PC-9 (cell line): ENCODE measurements at regions not wholly inside any gene's neighbourhood (a gene's known extent, or its start where the extent isn't known, plus 50 kb on each side); places are given as distances from the start of the nearest gene placed in this dataset.

Experiments used
- BruUV-seq: library from RNA; stranded (reverse); fragments of 400-500 nt; replicated peaks from 2 replicates; lab custom pipeline; 2021; lab: Mats Ljungman, UMichigan
- CTCF ChIA-PET: fragments of 300-600 bp; sonication (Branson Sonifier 250); formaldehyde crosslinking; loops from one replicate; lab custom pipeline; 2022; ENCODE audit warnings: antibody characterized with exemption; lab: Charles Lee
- POLR2A ChIA-PET: fragments of 300-600 bp; sonication (Branson Sonifier 250); formaldehyde crosslinking; loops from one replicate; lab custom pipeline; 2022; ENCODE audit warnings: antibody characterized with exemption; ENCODE audit not compliant: unreplicated experiment; lab: Charles Lee
- DNase-seq, 2 experiments: peaks; one replicate each; pipeline versions ENCODE4 v3.0.0 to v3.0.0-alpha.2; 2015 to 2022; ENCODE audit warnings: mixed read lengths in 1 of 2
- H2AFZ ChIP-seq: fragments of 200-600 bp; sonication (generic); 2 replicates; pipeline ENCODE4 v1.8.1; 2017; ENCODE audit warnings: antibody characterized with exemption
- H3F3A ChIP-seq: fragments of 200-600 bp; sonication (generic); 2 replicates; pipeline ENCODE4 v1.8.1; 2017; ENCODE audit warnings: antibody characterized with exemption, mild to moderate bottlenecking, low read depth; ENCODE audit not compliant: insufficient read depth
- H3K27ac ChIP-seq: fragments of 200-600 bp; sonication (generic); 2 replicates; pipeline ENCODE4 v1.6.1; 2016; ENCODE audit warnings: mixed run types
- H3K27me3 ChIP-seq: fragments of 200-600 bp; sonication (generic); 2 replicates; pipeline ENCODE4 v1.6.1; 2016; ENCODE audit warnings: low read depth, mixed run types; ENCODE audit not compliant: insufficient read depth
- H3K36me3 ChIP-seq: fragments of 200-600 bp; sonication (generic); 2 replicates; pipeline ENCODE4 v1.6.1; 2016; ENCODE audit warnings: low read depth, mixed run types
- H3K4me1 ChIP-seq: fragments of 200-600 bp; sonication (generic); replicated peaks from 2 replicates; pipeline ENCODE4 v1.6.1; 2016; ENCODE audit warnings: mixed run types; ENCODE audit not compliant: insufficient read depth
- H3K4me2 ChIP-seq: fragments of 200-600 bp; sonication (generic); 2 replicates; pipeline ENCODE4 v1.6.1; 2017; ENCODE audit warnings: mixed run types
- H3K4me3 ChIP-seq: fragments of 200-600 bp; sonication (generic); 2 replicates; pipeline ENCODE4 v1.6.1; 2016; ENCODE audit warnings: mixed run types
- H3K79me2 ChIP-seq: fragments of 200-600 bp; sonication (generic); 2 replicates; pipeline ENCODE4 v1.6.1; 2017; ENCODE audit warnings: low read depth, mixed run types
- H3K9me2 ChIP-seq: fragments of 200-600 bp; sonication (generic); 2 replicates; pipeline ENCODE4 v1.8.1; 2017; ENCODE audit warnings: mild to moderate bottlenecking; ENCODE audit not compliant: insufficient read depth
- H3K9me3 ChIP-seq: fragments of 200-600 bp; sonication (generic); 2 replicates; pipeline ENCODE4 v1.8.1; 2016; ENCODE audit warnings: low read depth; ENCODE audit not compliant: insufficient read depth
- H4K20me1 ChIP-seq: fragments of 200-600 bp; sonication (generic); 2 replicates; pipeline ENCODE4 v1.8.1; 2017; ENCODE audit not compliant: insufficient read depth
- EZH2 ChIP-seq: fragments of 200-600 bp; sonication (generic); IDR thresholded peaks from 2 replicates; pipeline ENCODE4 v1.8.0; 2017; ENCODE audit warnings: antibody characterized with exemption, low read depth
- intact Hi-C: fragments of 100-400 bp; cut with micrococcal nuclease; formaldehyde crosslinking; loops from one replicate; pipeline ENCODE4 v1.10.0; 2022; ENCODE audit not compliant: unreplicated experiment
- TF ChIP-seq, protein P1 (sequence below): fragments of 200-600 bp; sonication (generic); conservative IDR thresholded peaks from 2 replicates; pipeline ENCODE4 v1.6.1; 2017; ENCODE audit warnings: mixed run types, antibody characterized with exemption, mild to moderate bottlenecking, moderate library complexity

DNA sequence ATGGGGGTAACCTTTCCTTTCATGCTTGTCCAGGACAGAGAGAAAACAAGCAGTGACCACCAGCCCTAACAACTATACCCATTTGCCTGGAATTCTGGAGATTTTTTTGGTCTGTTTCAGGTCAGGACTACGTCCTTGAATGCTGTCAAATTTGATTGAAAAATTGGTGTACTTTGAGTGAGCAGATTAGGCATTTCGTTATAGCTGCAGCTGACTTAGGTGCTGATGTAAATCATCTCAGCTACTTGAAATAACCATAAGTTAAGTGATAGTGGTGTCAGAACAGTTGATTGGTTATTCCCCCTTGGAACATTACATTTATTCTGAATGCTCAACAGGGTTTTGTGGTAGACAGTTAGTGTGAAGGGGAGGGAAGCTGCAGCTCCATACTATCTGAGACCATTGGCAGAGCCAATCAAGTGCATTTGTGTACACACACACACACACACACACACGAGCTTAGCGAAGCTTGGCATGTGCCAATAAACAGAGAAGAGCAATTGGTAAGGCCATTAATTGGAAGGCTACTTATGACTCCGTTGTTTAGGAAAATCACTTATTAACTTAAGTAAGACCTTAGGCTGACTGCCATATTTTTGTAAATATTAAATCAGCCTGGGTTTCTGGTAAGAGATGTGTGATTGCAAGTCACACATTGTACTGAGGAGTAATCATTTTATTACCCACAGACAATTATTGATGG is 447.8 kb downstream of the MFSD1 start:
- no peak for DNase-seq
- ChIA-PET CTCF (interaction anchor here (0.6 kb wide), 1 partner anchor 477 kb away, joined by 5 read pairs; no protein-coding TSS in a partner anchor), POLR2A (no interaction called here)
- Histone ChIP-seq H3K27me3 (no peaks in the 10 kb centered on the region), H3K9me2 (no peaks in the 10 kb centered on the region), H3K36me3 (no peaks in the 10 kb centered on the region), H3K27ac (no peak overlapping the region), H3K4me1 (peaks cover 13% of the 10 kb centered on the region; the same call in 1 of the 2 replicates), H3K4me2 (no peak overlapping the region), H3F3A (no peaks in the 10 kb centered on the region), H4K20me1 (no peaks in the 10 kb centered on the region), H3K9me3 (peaks cover 8% of the 10 kb centered on the region; the same call in 1 of the 2 replicates), H3K79me2 (no peaks in the 10 kb centered on the region), H2AFZ (no peak overlapping the region), H3K4me3 (no peak overlapping the region)
- no TSS peak for BruUV-seq
- no peak for TF ChIP-seq EZH2
- TF ChIP-seq, protein P1, sequence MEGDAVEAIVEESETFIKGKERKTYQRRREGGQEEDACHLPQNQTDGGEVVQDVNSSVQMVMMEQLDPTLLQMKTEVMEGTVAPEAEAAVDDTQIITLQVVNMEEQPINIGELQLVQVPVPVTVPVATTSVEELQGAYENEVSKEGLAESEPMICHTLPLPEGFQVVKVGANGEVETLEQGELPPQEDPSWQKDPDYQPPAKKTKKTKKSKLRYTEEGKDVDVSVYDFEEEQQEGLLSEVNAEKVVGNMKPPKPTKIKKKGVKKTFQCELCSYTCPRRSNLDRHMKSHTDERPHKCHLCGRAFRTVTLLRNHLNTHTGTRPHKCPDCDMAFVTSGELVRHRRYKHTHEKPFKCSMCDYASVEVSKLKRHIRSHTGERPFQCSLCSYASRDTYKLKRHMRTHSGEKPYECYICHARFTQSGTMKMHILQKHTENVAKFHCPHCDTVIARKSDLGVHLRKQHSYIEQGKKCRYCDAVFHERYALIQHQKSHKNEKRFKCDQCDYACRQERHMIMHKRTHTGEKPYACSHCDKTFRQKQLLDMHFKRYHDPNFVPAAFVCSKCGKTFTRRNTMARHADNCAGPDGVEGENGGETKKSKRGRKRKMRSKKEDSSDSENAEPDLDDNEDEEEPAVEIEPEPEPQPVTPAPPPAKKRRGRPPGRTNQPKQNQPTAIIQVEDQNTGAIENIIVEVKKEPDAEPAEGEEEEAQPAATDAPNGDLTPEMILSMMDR, result no peak
- intact Hi-C loops, result loop anchor here (5.0 to 10.0 kb wide), 4 partner anchors 92 to 715 kb away; no protein-coding TSS in a partner anchor

DNA sequence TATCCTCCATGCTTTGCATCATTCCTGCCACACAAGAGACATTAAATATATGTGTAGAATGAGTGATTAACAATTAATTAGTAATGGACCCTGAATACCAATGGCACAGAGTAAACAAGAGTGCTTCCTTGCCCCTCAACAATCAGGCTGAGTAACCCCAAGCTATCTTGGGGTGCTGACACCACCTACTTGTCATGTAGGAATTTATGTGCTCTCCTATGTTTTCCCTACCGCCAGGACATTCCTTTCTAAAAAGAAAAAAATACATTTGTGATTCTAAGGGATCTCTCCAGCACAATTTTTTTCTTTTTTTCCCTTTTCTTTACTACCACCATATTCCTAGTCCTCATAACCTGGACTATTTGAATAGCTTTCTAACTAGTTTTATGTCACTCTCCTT is 449.1 kb downstream of the MFSD1 start:
- intact Hi-C loops, result loop anchor here (5.0 to 10.0 kb wide), 4 partner anchors 94 to 716 kb away; no protein-coding TSS in a partner anchor
- no peak overlapping the region for H3K27ac ChIP-seq
- no peak overlapping the region for H2AFZ ChIP-seq
- no peaks in the 10 kb centered on the region for H3F3A ChIP-seq
- H3K4me2 ChIP-seq, result no peak overlapping the region
- H3K79me2 ChIP-seq, result no peaks in the 10 kb centered on the region
- no peak overlapping the region for H3K4me3 ChIP-seq
- H4K20me1 ChIP-seq, result no peaks in the 10 kb centered on the region
- no peak for DNase-seq
- TF ChIP-seq, protein P1, result no peak
- TF ChIP-seq EZH2, result no peak
- H3K9me2 ChIP-seq, result no peaks in the 10 kb centered on the region
- peaks cover 8% of the 10 kb centered on the region; the same call in 1 of the 2 replicates for H3K9me3 ChIP-seq
- no peaks in the 10 kb centered on the region for H3K27me3 ChIP-seq
- POLR2A ChIA-PET, result no interaction called here
- no peaks in the 10 kb centered on the region for H3K36me3 ChIP-seq
- BruUV-seq, result no TSS peak
- CTCF ChIA-PET, result interaction anchor here (0.6 kb wide), 1 partner anchor 404 kb away, joined by 4 read pairs; no protein-coding TSS in a partner anchor
- H3K4me1 ChIP-seq, result peaks cover 9% of the 10 kb centered on the region; the same call in 1 of the 2 replicates

DNA sequence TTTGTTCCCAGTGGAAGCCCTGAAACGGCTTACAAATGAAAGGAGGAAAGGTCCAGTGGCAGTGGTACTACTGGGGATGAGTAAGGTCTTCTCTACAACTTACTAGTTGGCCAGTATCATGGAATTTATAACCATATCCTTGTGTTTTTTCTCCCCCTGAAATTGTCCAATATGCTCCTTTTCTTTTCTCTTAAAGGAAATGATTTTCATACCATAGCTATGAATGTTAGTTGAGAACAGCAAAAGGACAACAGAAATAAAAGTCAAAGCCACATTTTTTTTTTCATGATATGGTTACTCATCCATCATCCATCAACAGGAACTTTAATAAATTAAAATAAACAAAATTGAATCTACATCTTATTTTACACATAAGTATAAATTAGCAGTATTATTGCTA is 450.4 kb downstream of the MFSD1 start:
- Histone ChIP-seq H3K4me1 (no peaks in the 10 kb centered on the region), H3K4me2 (no peak overlapping the region), H3K27ac (no peak overlapping the region), H4K20me1 (no peaks in the 10 kb centered on the region), H3K27me3 (no peaks in the 10 kb centered on the region), H2AFZ (no peak overlapping the region), H3K79me2 (no peaks in the 10 kb centered on the region), H3K36me3 (no peaks in the 10 kb centered on the region), H3K4me3 (no peak overlapping the region), H3K9me2 (no peaks in the 10 kb centered on the region), H3F3A (no peaks in the 10 kb centered on the region), H3K9me3 (peaks cover 8% of the 10 kb centered on the region; the same call in 1 of the 2 replicates)
- no TSS peak for BruUV-seq
- intact Hi-C loops, result loop anchor here (1.0 to 10.0 kb wide), 6 partner anchors 95 to 717 kb away; no protein-coding TSS in a partner anchor
- ChIA-PET CTCF (interaction anchor here (0.5 to 1.5 kb wide), 3 partner anchors 100 to 780 kb away, joined by 3 to 15 read pairs (median 6); no protein-coding TSS in a partner anchor), POLR2A (no interaction called here)
- no peak for DNase-seq
- TF ChIP-seq, protein P1, result no peak
- no peak for TF ChIP-seq EZH2
